Endodermal cell (in vitro differentiated cells): ENCODE measurements at regions not wholly inside any gene's neighbourhood (a gene's known extent, or its start where the extent isn't known, plus 50 kb on each side); places are given as distances from the start of the nearest gene placed in this dataset.

ENCODE experiments used
- DNase-seq: peaks from one replicate; pipeline ENCODE4 v3.0.0-alpha.2; 2017
- H3K27ac ChIP-seq: 2 replicates; pipeline ENCODE4 v1.5.1; 2013; ENCODE audit warnings: mild to moderate bottlenecking, low read depth, low read length, moderate library complexity
- H3K27me3 ChIP-seq: 2 replicates; pipeline ENCODE4 v1.6.1; 2013; ENCODE audit warnings: mild to moderate bottlenecking, low read length, moderate library complexity; ENCODE audit not compliant: insufficient read depth, control insufficient read depth, poor library complexity, severe bottlenecking
- H3K36me3 ChIP-seq: 2 replicates; pipeline ENCODE4 v1.7.0; 2013; ENCODE audit warnings: mild to moderate bottlenecking, low read length, moderate library complexity; ENCODE audit not compliant: control insufficient read depth, insufficient read depth
- H3K4me1 ChIP-seq: one replicate; pipeline ENCODE4 v1.7.0; 2013; ENCODE audit warnings: low read length; ENCODE audit not compliant: control insufficient read depth, insufficient read depth
- H3K4me3 ChIP-seq: 2 replicates; pipeline ENCODE4 v1.5.1; 2013; ENCODE audit warnings: mild to moderate bottlenecking, low read length, moderate library complexity
- H3K9ac ChIP-seq: 2 replicates; pipeline ENCODE4 v1.6.1; 2013; ENCODE audit warnings: mild to moderate bottlenecking, low read length, moderate library complexity; ENCODE audit not compliant: poor library complexity, severe bottlenecking; ENCODE audit errors: extremely low read depth
- H3K9me3 ChIP-seq: 2 replicates; pipeline ENCODE4 v1.6.1; 2013; ENCODE audit warnings: mild to moderate bottlenecking, low read length, moderate library complexity; ENCODE audit not compliant: control insufficient read depth
- H3K27ac Mint-ChIP-seq: 2 replicates; pipeline ENCODE4 v1.8.0; 2020; ENCODE audit warnings: mixed read lengths
- H3K27me3 Mint-ChIP-seq: 2 replicates; pipeline ENCODE4 v1.8.0; 2021; ENCODE audit warnings: mild to moderate bottlenecking, mixed read lengths; ENCODE audit not compliant: insufficient read depth
- H3K36me3 Mint-ChIP-seq: 2 replicates; pipeline ENCODE4 v1.8.0; 2020; ENCODE audit warnings: low read depth, mixed read lengths
- H3K4me1 Mint-ChIP-seq: 2 replicates; pipeline ENCODE4 v1.8.0; 2020; ENCODE audit warnings: mixed read lengths
- H3K4me3 Mint-ChIP-seq: 2 replicates; pipeline ENCODE4 v1.8.0; 2020; ENCODE audit warnings: mild to moderate bottlenecking, moderate library complexity, mixed read lengths
- H3K9me3 Mint-ChIP-seq: 2 replicates; pipeline ENCODE4 v1.8.0; 2020; ENCODE audit warnings: mild to moderate bottlenecking, mixed read lengths
- WGBS, 2 experiments: methylation state at CpG; one replicate each; pipeline versions ENCODE4 v1.1.5 to v1.1.7; 2013; ENCODE audit warnings: missing lambda C conversion rate in 2 of 2, mixed read lengths in 1 of 2; ENCODE audit not compliant: insufficient coverage in 1 of 2, insufficient read length in 1 of 2; 5-methylcytosine and 5-hydroxymethylcytosine counted together
- TF ChIP-seq, protein P1 (sequence below): fragments of 200-600 bp; sonication (generic); conservative IDR thresholded peaks from 2 replicates; pipeline ENCODE4 v1.5.0; 2021; ENCODE audit warnings: antibody characterized with exemption, mild to moderate bottlenecking

DNA sequence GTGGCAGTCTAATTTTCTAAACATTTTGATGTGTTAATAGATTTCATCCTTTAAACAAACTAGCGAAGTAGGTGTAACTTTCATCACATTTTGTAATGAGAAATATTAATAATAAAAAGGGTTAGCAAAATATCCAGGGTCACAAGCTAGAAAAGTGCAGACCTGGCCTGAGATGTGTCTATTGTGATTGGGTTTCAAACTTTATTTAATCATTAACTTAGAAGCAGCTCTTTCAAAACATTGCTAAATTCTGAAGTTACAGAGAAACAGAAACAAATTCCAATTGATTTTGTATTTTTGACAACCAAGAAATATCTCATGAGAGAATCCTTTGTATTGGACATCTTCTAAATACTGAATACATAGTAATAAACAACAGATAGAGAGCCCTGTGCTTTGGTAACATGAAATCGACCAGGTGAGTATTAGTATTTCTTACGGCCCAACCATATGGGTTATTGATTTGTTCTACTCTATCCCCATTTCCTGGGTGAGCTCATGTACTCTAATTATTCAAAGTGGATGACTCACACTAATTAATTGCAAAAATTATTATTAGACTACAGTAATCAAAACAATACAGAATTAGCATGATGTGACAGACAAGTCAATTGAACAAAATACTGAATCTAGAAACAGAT, 1093.8 kb upstream of the AGA start:
- Mint-ChIP-seq H3K27ac (no peak overlapping the region), H3K36me3 (no peaks in the 10 kb centered on the region), H3K4me3 (no peak overlapping the region)

DNA sequence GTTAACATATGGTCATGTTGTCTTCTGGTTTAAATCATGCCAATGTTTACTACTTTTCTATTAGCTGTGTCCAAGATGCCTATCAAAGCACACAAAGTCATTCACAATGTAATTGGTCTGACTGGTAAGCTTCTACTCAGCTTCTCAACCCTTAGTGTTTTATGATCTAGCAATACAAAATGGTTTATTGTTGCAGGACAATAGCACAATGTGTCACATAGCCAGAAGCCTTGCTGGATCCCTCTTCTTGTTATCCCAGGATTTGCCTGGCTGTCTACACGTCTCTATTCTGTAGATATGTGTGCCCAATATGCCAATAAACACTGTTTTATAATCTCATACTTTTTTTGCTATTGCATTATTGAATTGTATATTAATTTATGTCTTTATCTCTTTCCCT, 1111.0 kb upstream of the AGA start:
- no peaks in the 10 kb centered on the region for H3K36me3 ChIP-seq
- no peaks in the 10 kb centered on the region for H3K36me3 Mint-ChIP-seq
- H3K9me3 Mint-ChIP-seq, result no peaks in the 10 kb centered on the region

More for the DNA sequence above, 1093.8 kb upstream of the AGA start:
- Histone ChIP-seq H3K4me1 (no peaks in the 10 kb centered on the region), H3K9ac (no peak overlapping the region), H3K36me3 (no peaks in the 10 kb centered on the region), H3K27me3 (no peaks in the 10 kb centered on the region), H3K9me3 (no peaks in the 10 kb centered on the region), H3K27ac (no peak overlapping the region), H3K4me3 (no peak overlapping the region)
- no peaks in the 10 kb centered on the region for H3K9me3 Mint-ChIP-seq
- 100% methylated on average over 2 of the region's 3 CpGs; no CpG with 5 or more reads in 1 of the 2 experiments for WGBS, 2 experiments
- H3K4me1 Mint-ChIP-seq, result peaks cover 4% of the 10 kb centered on the region
- no peaks in the 10 kb centered on the region for H3K27me3 Mint-ChIP-seq
- DNase-seq, result no peak
- TF ChIP-seq, protein P1, sequence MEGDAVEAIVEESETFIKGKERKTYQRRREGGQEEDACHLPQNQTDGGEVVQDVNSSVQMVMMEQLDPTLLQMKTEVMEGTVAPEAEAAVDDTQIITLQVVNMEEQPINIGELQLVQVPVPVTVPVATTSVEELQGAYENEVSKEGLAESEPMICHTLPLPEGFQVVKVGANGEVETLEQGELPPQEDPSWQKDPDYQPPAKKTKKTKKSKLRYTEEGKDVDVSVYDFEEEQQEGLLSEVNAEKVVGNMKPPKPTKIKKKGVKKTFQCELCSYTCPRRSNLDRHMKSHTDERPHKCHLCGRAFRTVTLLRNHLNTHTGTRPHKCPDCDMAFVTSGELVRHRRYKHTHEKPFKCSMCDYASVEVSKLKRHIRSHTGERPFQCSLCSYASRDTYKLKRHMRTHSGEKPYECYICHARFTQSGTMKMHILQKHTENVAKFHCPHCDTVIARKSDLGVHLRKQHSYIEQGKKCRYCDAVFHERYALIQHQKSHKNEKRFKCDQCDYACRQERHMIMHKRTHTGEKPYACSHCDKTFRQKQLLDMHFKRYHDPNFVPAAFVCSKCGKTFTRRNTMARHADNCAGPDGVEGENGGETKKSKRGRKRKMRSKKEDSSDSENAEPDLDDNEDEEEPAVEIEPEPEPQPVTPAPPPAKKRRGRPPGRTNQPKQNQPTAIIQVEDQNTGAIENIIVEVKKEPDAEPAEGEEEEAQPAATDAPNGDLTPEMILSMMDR, result no peak

DNA sequence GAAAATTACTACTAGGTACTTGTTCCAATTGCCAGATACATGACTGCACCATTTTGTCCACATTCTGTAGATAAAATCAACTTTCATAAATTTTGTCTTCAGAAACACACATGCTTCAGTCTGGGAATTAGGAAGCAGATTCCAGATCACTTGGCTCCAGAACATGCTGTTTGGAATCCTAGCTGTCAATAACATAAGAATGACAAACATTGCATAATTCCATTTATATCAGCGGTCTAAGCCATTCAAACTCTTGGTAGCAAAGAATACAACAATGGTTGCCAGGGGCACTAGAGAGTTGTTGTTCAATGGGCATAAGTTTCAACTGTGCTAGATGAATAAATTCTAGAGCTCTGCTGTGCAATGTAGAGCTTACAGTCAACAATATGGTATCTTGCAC, 1112.1 kb upstream of the AGA start:
- Mint-ChIP-seq H3K27me3 (no peaks in the 10 kb centered on the region), H3K36me3 (no peaks in the 10 kb centered on the region), H3K4me1 (no peaks in the 10 kb centered on the region), H3K4me3 (no peak overlapping the region), H3K9me3 (no peaks in the 10 kb centered on the region), H3K27ac (no peak overlapping the region)
- 93% methylated on average over 1 of the region's 1 CpG; no CpG with 5 or more reads in 1 of the 2 experiments for WGBS, 2 experiments
- Histone ChIP-seq H3K4me1 (no peaks in the 10 kb centered on the region), H3K36me3 (no peaks in the 10 kb centered on the region), H3K9me3 (no peaks in the 10 kb centered on the region), H3K9ac (no peak overlapping the region), H3K27ac (no peak overlapping the region), H3K27me3 (no peaks in the 10 kb centered on the region), H3K4me3 (no peak overlapping the region)
- TF ChIP-seq, protein P1, result no peak
- DNase-seq, result no peak

More for the DNA sequence above, 1111.0 kb upstream of the AGA start:
- Mint-ChIP-seq H3K27me3 (no peaks in the 10 kb centered on the region), H3K27ac (no peak overlapping the region), H3K4me3 (no peak overlapping the region), H3K4me1 (no peaks in the 10 kb centered on the region)
- WGBS, 2 experiments, result 27% methylated on average over 1 of the region's 1 CpG; no CpG with 5 or more reads in 1 of the 2 experiments
- Histone ChIP-seq H3K4me3 (no peak overlapping the region), H3K9me3 (no peaks in the 10 kb centered on the region), H3K27ac (no peak overlapping the region), H3K9ac (no peak overlapping the region), H3K27me3 (no peaks in the 10 kb centered on the region), H3K4me1 (no peaks in the 10 kb centered on the region)
- DNase-seq, result no peak
- TF ChIP-seq, protein P1, result no peak
